Prostate gland (tissue), 2 donors: ENCODE measurements at regions not wholly inside any gene's neighbourhood (a gene's known extent, or its start where the extent isn't known, plus 50 kb on each side); places are given as distances from the start of the nearest gene placed in this dataset.
A peak's percentile ranks its signal among the peaks of the same experiment; 100 is the strongest.

Source experiments
- DNase-seq: peaks from one replicate; pipeline ENCODE4 v3.0.0-alpha.2; 2019; ENCODE audit warnings: low spot score
- H3K27ac ChIP-seq, 2 donors: fragments of 200-600 bp; sonication (generic); 2 replicates each; pipeline ENCODE4 v1.5.1; 2017 to 2019
- H3K27me3 ChIP-seq: fragments of 200-600 bp; sonication (generic); replicated peaks from 2 replicates; pipeline ENCODE4 v1.5.1; 2019; ENCODE audit not compliant: insufficient read depth
- H3K36me3 ChIP-seq, 2 donors: fragments of 200-600 bp; sonication (generic); 1 replicate in 1 of 2; 2 replicates in 1 of 2; pipeline versions ENCODE4 v1.5.1 to v1.8.1; 2017 to 2019
- H3K4me1 ChIP-seq: fragments of 200-600 bp; sonication (generic); replicated peaks from 2 replicates; pipeline ENCODE4 v1.5.1; 2019
- H3K4me3 ChIP-seq, 2 donors: fragments of 200-600 bp; sonication (generic); 2 replicates each; pipeline ENCODE4 v1.5.1; 2017 to 2019
- H3K9me3 ChIP-seq: fragments of 200-600 bp; sonication (generic); 2 replicates; pipeline ENCODE4 v1.5.1; 2017
- POLR2A ChIP-seq: fragments of 450-650 bp; IDR thresholded peaks from one replicate; pipeline ENCODE4 v1.6.1; 2016; ENCODE audit warnings: antibody characterized with exemption, mild to moderate bottlenecking
- POLR2AphosphoS5 ChIP-seq: sonication (generic); formaldehyde crosslinking; IDR thresholded peaks from one replicate; pipeline ENCODE4 v1.6.1; 2017; ENCODE audit warnings: antibody characterized with exemption
- WGBS: methylation state at CpG from one replicate; pipeline ENCODE4 v1.1.5; 2018; 5-methylcytosine and 5-hydroxymethylcytosine counted together
- intact Hi-C: fragments of 100-400 bp; cut with DNase I; formaldehyde crosslinking; loops from one replicate; pipeline ENCODE4 v1.14.2; 2022
- TF ChIP-seq, protein P1 (sequence below), 4 experiments: fragments of 200-600 bp in 2 of 4; fragments of 450-650 bp in 2 of 4; sonication (generic) in 2 of 4; IDR thresholded peaks; 1 replicate in 3 of 4; 2 replicates in 1 of 4; pipeline ENCODE4 v1.5.1; 2016 to 2019; ENCODE audit warnings: antibody characterized with exemption in 4 of 4, mild to moderate bottlenecking in 2 of 4, moderate library complexity in 2 of 4

DNA sequence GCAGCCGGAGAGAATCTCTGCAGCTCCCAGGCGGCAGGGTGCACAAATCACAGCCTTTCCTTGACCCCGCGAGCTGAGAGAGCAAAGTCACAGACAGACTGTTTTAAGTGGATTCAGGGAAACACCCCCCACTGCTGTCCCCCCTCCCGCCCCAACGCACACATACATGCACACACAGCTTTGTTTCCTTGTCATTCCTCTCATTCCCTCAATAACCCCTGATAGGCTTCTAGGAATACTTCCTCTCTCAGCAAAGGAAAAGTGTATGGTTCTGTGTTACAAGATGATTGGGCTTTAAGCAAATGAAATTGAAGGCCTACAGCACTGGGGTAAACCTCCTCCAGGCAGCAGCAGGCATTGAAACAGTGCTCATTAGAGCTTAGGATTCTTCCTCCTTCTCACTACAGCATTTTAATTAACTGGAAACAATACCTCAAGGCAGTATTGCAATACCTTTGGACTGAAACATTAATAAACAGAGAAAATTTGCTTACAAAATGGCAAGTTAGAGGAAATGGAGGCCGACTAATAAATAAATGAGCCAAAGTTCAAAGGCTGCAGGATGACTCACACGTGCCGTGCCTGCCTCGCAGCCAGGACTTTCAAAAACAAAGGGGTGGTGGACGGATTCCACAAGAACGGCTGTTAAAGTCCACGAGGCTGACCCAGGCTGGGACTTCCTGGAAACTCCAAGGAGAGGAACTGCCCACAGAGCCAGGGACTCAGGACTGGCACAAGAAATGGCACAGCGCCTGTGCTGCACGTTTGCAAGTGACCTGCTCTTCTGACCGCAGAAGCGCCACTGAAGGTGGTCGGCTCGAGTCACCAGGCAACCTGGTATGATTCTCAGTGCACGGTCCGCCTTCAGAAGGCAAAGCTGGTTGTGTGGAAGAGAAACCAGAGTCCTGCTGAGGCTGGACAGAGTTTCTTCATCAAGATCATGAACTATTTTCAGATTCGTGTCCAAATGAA lies 236.2 kb downstream of the SYK start:
- no peaks in the 10 kb centered on the region for H3K27me3 ChIP-seq
- peak; percentile 44 for TF ChIP-seq POLR2AphosphoS5
- TF ChIP-seq, protein P1, sequence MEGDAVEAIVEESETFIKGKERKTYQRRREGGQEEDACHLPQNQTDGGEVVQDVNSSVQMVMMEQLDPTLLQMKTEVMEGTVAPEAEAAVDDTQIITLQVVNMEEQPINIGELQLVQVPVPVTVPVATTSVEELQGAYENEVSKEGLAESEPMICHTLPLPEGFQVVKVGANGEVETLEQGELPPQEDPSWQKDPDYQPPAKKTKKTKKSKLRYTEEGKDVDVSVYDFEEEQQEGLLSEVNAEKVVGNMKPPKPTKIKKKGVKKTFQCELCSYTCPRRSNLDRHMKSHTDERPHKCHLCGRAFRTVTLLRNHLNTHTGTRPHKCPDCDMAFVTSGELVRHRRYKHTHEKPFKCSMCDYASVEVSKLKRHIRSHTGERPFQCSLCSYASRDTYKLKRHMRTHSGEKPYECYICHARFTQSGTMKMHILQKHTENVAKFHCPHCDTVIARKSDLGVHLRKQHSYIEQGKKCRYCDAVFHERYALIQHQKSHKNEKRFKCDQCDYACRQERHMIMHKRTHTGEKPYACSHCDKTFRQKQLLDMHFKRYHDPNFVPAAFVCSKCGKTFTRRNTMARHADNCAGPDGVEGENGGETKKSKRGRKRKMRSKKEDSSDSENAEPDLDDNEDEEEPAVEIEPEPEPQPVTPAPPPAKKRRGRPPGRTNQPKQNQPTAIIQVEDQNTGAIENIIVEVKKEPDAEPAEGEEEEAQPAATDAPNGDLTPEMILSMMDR (IDR thresholded peaks at IDR 0.05), result no peak
- no peak for TF ChIP-seq POLR2A
- H3K4me1 ChIP-seq, result no peaks in the 10 kb centered on the region
- DNase-seq, result no peak
- peak overlapping the region; percentile 17 to 42 for H3K27ac ChIP-seq
- no peaks in the 10 kb centered on the region for H3K36me3 ChIP-seq
- 39% methylated on average over 22 of the region's 22 CpGs for WGBS
- intact Hi-C loops, result loop anchor here (1.0 to 5.0 kb wide), 4 partner anchors 120 to 645 kb away; no protein-coding TSS in a partner anchor
- no peak overlapping the region for H3K4me3 ChIP-seq
- H3K9me3 ChIP-seq, result no peaks in the 10 kb centered on the region

DNA sequence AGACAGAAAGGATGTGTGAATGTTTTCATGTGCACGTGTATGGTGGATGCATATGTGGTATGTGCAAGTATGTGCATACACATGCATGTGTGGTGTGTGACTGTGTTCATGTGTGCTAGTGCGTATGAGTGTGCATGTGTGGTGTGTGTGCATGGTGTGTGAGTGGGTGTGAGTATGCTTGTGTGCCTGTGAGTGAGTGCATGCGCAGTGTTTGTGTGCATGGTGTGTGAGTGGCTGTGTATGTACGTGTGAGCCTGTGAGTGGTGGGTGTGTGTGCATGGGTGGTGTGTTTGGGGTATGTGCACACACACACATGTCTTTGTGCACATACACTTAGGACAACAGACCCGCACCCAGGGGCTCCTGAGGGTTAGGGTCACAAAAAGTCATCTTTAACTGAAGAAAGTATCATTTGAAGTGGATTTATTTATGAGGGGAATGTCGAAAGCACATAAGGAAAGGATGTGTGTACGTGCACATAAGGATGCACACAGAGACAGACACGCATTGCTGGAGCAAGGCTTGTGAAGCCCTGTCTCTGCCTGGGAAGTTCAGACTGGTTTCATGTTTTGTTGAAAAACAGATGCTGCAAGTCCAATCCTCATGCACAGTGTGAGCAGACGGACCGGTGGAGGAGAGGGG lies 237.0 kb downstream of the SYK start:
- TF ChIP-seq, protein P1 (IDR thresholded peaks at IDR 0.05), result no peak
- TF ChIP-seq POLR2AphosphoS5 (no peak), POLR2A (no peak)
- Histone ChIP-seq H3K4me1 (no peaks in the 10 kb centered on the region), H3K36me3 (no peaks in the 10 kb centered on the region), H3K9me3 (no peaks in the 10 kb centered on the region), H3K4me3 (no peak overlapping the region), H3K27me3 (no peaks in the 10 kb centered on the region), H3K27ac (peak overlapping the region in 1 of 2 donors; percentile 42)
- DNase-seq, result no peak
- intact Hi-C loops, result loop anchor here (5.0 kb wide), 3 partner anchors 121 to 644 kb away; no protein-coding TSS in a partner anchor
- WGBS, result 80% methylated on average over 10 of the region's 10 CpGs

DNA sequence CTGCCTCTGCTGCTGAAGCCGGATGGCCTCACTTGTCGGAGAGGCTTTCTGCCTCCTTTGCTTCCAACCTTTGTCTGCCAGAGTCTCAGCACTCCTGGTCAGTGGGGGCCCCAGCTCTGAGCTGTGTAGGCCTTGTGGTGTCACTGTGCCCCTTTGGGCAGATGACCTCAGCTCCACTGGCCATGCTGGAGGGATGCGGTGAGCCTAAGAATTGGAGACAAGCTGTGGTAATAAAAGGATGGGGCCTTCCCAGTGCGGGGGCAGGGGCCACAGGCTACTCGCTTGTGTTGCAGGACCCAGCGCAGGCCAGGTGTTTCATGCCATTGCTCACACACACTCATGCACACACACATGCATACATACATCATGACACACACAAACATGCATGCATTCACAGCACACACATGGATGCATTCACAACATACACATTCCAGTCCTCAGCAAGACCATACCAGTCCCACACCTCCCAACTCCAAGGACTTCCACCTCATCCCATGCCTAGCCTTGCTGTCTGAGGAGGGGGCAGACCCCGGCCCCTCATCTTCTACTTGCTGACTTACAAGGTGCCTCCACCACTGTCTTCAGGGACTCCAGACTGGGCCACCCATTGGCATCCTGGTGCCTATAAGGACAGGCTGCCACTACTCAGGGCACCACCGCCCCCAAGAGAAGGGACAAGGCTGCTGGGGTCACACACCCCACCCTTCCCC lies 237.7 kb downstream of the SYK start:
- TF ChIP-seq, protein P1 (IDR thresholded peaks at IDR 0.05), result no peak
- TF ChIP-seq POLR2A (no peak), POLR2AphosphoS5 (no peak)
- H3K27ac ChIP-seq, result no peak overlapping the region
- H3K9me3 ChIP-seq, result no peaks in the 10 kb centered on the region
- 92% methylated on average over 8 of the region's 8 CpGs for WGBS
- no peaks in the 10 kb centered on the region for H3K27me3 ChIP-seq
- no peak overlapping the region for H3K4me3 ChIP-seq
- no peaks in the 10 kb centered on the region for H3K36me3 ChIP-seq
- no peak for DNase-seq
- intact Hi-C loops, result loop anchor here (5.0 kb wide), 3 partner anchors 122 to 643 kb away; no protein-coding TSS in a partner anchor
- H3K4me1 ChIP-seq, result no peaks in the 10 kb centered on the region

DNA sequence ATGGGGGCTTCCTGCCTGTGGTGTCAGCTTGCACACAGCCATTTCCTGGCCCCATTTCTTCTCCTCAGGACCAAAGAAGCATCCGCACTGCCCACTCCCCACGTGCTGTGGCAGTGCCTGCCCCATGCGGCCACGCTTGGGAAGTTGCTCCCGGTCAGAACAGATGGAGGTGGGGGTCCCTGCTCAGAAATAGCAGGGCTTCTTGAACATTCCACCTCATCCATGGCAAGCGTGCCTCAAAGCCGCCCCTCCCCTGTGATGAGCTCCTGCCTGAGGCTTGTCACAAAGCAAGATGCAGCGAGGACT lies 238.2 kb downstream of the SYK start:
- TF ChIP-seq, protein P1 (IDR thresholded peaks at IDR 0.05), result no peak
- no peak for TF ChIP-seq POLR2A
- TF ChIP-seq POLR2AphosphoS5, result no peak
- intact Hi-C loops, result loop anchor here (5.0 kb wide), 3 partner anchors 122 to 643 kb away; no protein-coding TSS in a partner anchor
- no peak overlapping the region for H3K4me3 ChIP-seq
- H3K4me1 ChIP-seq, result no peaks in the 10 kb centered on the region
- WGBS, result 95% methylated on average over 8 of the region's 8 CpGs
- no peaks in the 10 kb centered on the region for H3K36me3 ChIP-seq
- no peak for DNase-seq
- H3K27ac ChIP-seq, result no peak overlapping the region
- no peaks in the 10 kb centered on the region for H3K27me3 ChIP-seq
- H3K9me3 ChIP-seq, result no peaks in the 10 kb centered on the region
